Peyer's patch (tissue), 4 donors: ENCODE measurements at regions not wholly inside any gene's neighbourhood (a gene's known extent, or its start where the extent isn't known, plus 50 kb on each side); places are given as distances from the start of the nearest gene placed in this dataset.

Experiments used
- CTCF ChIP-seq, 6 experiments: fragments of 450-650 bp in 4 of 6; fragments of 200-600 bp in 2 of 6; sonication (generic) in 1 of 6; IDR thresholded peaks; one replicate each; pipeline ENCODE4 v1.5.1; 2017 to 2019; ENCODE audit warnings: antibody characterized with exemption in 6 of 6, mild to moderate bottlenecking in 3 of 6, moderate library complexity in 1 of 6
- POLR2A ChIP-seq, 2 donors: fragments of 450-650 bp; IDR thresholded peaks; one replicate each; pipeline ENCODE4 v1.5.1; 2017; ENCODE audit warnings: antibody characterized with exemption in 2 of 2, mild to moderate bottlenecking in 2 of 2, moderate library complexity in 2 of 2

GRCh38 chr16:86681757-86682106 is 103.4 kb downstream of the FOXL1 start:
- no peak for TF ChIP-seq CTCF (IDR thresholded peaks at IDR 0.05)
- no peak for TF ChIP-seq POLR2A (IDR thresholded peaks at IDR 0.05)
